ENCODE measurements at regions not wholly inside any gene's neighbourhood (a gene's known extent, or its start where the extent isn't known, plus 50 kb on each side); places are given as distances from the start of the nearest gene placed in this dataset.

GRCh38 chr4:58357947-58358346, 1247.8 kb upstream of the IGFBP7 start:
- no TSS peak for BruUV-seq (replicated peaks)
- in situ Hi-C loops (cut with MboI) (no loop called here), intact Hi-C loops (cut with micrococcal nuclease; ENCODE audit: unreplicated experiment) (no loop called here)
- Histone ChIP-seq H2AFZ (ENCODE audit: control insufficient read depth, low read depth, low read length) (no peak overlapping the region), H3K9me3 (replicated peaks; ENCODE audit: control insufficient read depth, insufficient read depth, low read length) (no peaks in the 10 kb centered on the region), H3K36me3 (ENCODE audit: control insufficient read depth in 2 of 2, insufficient read depth in 2 of 2, low read length in 1 of 2) (no peaks in the 10 kb centered on the region), H3K4me2 (ENCODE audit: control insufficient read depth, insufficient read depth) (no peak overlapping the region), H4K20me1 (ENCODE audit: control insufficient read depth, insufficient read depth) (no peaks in the 10 kb centered on the region), H3K9ac (ENCODE audit: control insufficient read depth, insufficient read depth, low read length) (no peak overlapping the region), H3K27me3 (replicated peaks in 1 of 2; ENCODE audit: control insufficient read depth in 2 of 2, insufficient read depth in 2 of 2, low read length in 1 of 2) (no peaks in the 10 kb centered on the region), H3K79me2 (ENCODE audit: control insufficient read depth, insufficient read depth, low read length) (no peaks in the 10 kb centered on the region), H3K27ac (ENCODE audit: control insufficient read depth, insufficient read depth) (no peak overlapping the region), H3K4me1 (ENCODE audit: control insufficient read depth, insufficient read depth, low read length) (no peaks in the 10 kb centered on the region), H3K4me3 (no peak overlapping the region)
- no peak for ATAC-seq
- ChIA-PET CTCF (no interaction called here), RAD21 (ENCODE audit: unreplicated experiment) (no interaction called here), SMC1A (ENCODE audit: uncharacterized antibody, unreplicated experiment) (no interaction called here), POLR2A (no interaction called here)
- FAIRE-seq: no peak
- TF ChIP-seq BCL11A (IDR thresholded peaks at IDR 0.05; ENCODE audit: low read depth, low read length) (no peak), RFX5 (IDR thresholded peaks at IDR 0.05; ENCODE audit: low read depth, low read length) (no peak), SIN3A (IDR thresholded peaks at IDR 0.05; ENCODE audit: low read depth, low read length) (no peak), PRDM15 (CRISPR knock-in tag; IDR thresholded peaks at IDR 0.05) (no peak), TCF12 (IDR thresholded peaks at IDR 0.05; ENCODE audit: low read depth, low read length) (no peak), NR2F1 (conservative IDR thresholded peaks at IDR 0.05) (no peak), SMC3 (IDR thresholded peaks at IDR 0.05; ENCODE audit: borderline replicate concordance, low read length) (no peak), HDAC6 (IDR thresholded peaks at IDR 0.05; ENCODE audit: unreplicated experiment) (no peak), RUNX3 (IDR thresholded peaks at IDR 0.05; ENCODE audit: low read length) (no peak), HDAC2 (IDR thresholded peaks at IDR 0.05) (no peak), PAX5 (IDR thresholded peaks at IDR 0.05; ENCODE audit: borderline replicate concordance, low read depth, low read length) (no peak), ZBTB11 (CRISPR knock-in tag; IDR thresholded peaks at IDR 0.05) (no peak), RCOR1 (conservative IDR thresholded peaks at IDR 0.05; ENCODE audit: low read depth, low read length) (no peak), MYB (IDR thresholded peaks at IDR 0.05; ENCODE audit: borderline replicate concordance, low read depth, low read length) (no peak), MXI1 (IDR thresholded peaks at IDR 0.05; ENCODE audit: low read depth, low read length) (no peak), BACH1 (IDR thresholded peaks at IDR 0.05; ENCODE audit: borderline replicate concordance) (no peak), ESRRA (IDR thresholded peaks at IDR 0.05; ENCODE audit: low read length) (no peak)
- no peak for DNase-seq (ENCODE audit: low read depth, low spot score)

Measured in GM12878 (cell line).